ENCODE measurements at regions not wholly inside any gene's neighbourhood (a gene's known extent, or its start where the extent isn't known, plus 50 kb on each side); places are given as distances from the start of the nearest gene placed in this dataset.

DNA sequence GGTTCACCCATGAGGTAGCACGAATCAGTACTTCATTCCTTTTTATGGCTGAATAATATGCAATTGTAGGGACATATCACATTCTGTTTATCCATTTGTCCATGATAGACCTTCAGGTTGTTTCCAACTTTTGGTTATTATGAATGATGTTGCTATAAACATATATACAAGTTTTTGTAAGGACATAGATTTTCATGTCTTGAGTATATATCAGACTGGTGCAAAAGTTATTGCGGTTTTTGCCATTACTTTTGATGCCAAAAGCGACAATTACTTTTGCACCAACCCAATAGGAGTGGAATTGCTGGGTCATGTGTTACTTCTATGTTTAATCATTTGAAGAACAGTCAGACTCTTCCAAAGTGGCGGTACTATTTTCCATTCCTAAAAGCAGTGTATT, 361.5 kb downstream of the RPS24 start (continued):
- TF ChIP-seq, protein P1, sequence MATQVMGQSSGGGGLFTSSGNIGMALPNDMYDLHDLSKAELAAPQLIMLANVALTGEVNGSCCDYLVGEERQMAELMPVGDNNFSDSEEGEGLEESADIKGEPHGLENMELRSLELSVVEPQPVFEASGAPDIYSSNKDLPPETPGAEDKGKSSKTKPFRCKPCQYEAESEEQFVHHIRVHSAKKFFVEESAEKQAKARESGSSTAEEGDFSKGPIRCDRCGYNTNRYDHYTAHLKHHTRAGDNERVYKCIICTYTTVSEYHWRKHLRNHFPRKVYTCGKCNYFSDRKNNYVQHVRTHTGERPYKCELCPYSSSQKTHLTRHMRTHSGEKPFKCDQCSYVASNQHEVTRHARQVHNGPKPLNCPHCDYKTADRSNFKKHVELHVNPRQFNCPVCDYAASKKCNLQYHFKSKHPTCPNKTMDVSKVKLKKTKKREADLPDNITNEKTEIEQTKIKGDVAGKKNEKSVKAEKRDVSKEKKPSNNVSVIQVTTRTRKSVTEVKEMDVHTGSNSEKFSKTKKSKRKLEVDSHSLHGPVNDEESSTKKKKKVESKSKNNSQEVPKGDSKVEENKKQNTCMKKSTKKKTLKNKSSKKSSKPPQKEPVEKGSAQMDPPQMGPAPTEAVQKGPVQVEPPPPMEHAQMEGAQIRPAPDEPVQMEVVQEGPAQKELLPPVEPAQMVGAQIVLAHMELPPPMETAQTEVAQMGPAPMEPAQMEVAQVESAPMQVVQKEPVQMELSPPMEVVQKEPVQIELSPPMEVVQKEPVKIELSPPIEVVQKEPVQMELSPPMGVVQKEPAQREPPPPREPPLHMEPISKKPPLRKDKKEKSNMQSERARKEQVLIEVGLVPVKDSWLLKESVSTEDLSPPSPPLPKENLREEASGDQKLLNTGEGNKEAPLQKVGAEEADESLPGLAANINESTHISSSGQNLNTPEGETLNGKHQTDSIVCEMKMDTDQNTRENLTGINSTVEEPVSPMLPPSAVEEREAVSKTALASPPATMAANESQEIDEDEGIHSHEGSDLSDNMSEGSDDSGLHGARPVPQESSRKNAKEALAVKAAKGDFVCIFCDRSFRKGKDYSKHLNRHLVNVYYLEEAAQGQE (IDR thresholded peaks at IDR 0.05; ENCODE audit: low read depth, low read length) = no peak
- TF ChIP-seq, protein P2, sequence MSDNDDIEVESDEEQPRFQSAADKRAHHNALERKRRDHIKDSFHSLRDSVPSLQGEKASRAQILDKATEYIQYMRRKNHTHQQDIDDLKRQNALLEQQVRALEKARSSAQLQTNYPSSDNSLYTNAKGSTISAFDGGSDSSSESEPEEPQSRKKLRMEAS (IDR thresholded peaks at IDR 0.05; ENCODE audit: low read depth) = no peak
- TF ChIP-seq FOXM1 (IDR thresholded peaks at IDR 0.05; ENCODE audit: low read depth) = no peak
- TF ChIP-seq RFX5 (IDR thresholded peaks at IDR 0.05; ENCODE audit: low read length) = no peak

DNA sequence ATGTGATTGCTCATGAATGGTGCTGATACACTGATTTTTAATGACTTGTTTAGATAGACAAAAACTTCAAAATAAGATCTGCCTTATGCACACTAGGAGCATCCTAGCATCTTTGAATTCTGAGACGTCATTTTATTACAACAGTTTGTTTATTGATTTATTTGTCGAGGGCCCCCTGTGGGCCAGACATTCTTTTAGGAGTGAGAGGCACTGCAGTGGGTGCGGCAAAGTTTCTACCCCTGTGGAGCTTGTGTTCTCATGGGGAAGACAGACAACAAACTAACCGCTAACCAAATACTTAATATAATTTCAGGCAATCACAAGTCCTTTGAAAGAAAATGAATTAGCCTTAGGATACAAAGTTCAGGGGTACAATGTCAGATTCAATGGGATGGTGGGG, 363.1 kb downstream of the RPS24 start:
- POLR2A ChIA-PET = no interaction called here
- no peaks in the 10 kb centered on the region for H3K27me3 ChIP-seq (ENCODE audit: insufficient read depth)
- H2AFZ ChIP-seq (ENCODE audit: low read depth) = no peak overlapping the region
- no peak overlapping the region for H3K4me3 ChIP-seq (ENCODE audit: low read depth in 2 of 2, low read length in 1 of 2)
- no peaks in the 10 kb centered on the region for H3F3A ChIP-seq (replicated peaks; ENCODE audit: insufficient read depth)
- no peaks in the 10 kb centered on the region for H3K9me2 ChIP-seq
- CTCF ChIA-PET = interaction anchor here (1.4 kb wide), 1 partner anchor 10 kb away, joined by 5 read pairs; no protein-coding TSS in a partner anchor
- H3K36me3 ChIP-seq (replicated peaks in 1 of 2; ENCODE audit: control insufficient read depth in 1 of 2, insufficient read depth in 2 of 2, low read length in 1 of 2) = no peaks in the 10 kb centered on the region
- peaks cover 0 to 10% of the 10 kb centered on the region in 2 experiments; a peak in 1 of 4 replicates for H3K4me1 ChIP-seq (ENCODE audit: control insufficient read depth in 1 of 2, insufficient read depth in 2 of 2, low read depth in 1 of 2, low read length in 1 of 2)
- no peak overlapping the region for H3K27ac ChIP-seq (ENCODE audit: low read depth in 2 of 2, low read length in 1 of 2)
- no peak overlapping the region for H3K4me2 ChIP-seq
- TF ChIP-seq ELF1 (IDR thresholded peaks at IDR 0.05) (no peak), JUND (IDR thresholded peaks at IDR 0.05) (no peak), FOXM1 (IDR thresholded peaks at IDR 0.05; ENCODE audit: low read depth) (no peak)
- H3K9ac ChIP-seq = no peak overlapping the region
- no peaks in the 10 kb centered on the region for H4K20me1 ChIP-seq (ENCODE audit: insufficient read depth)
- no peak for DNase-seq
- H3K79me2 ChIP-seq (ENCODE audit: insufficient read depth) = no peaks in the 10 kb centered on the region
- no peaks in the 10 kb centered on the region for H3K9me3 ChIP-seq
- WGBS (ENCODE audit: low lambda C conversion rate) = 83% methylated on average over 4 of the region's 4 CpGs

DNA sequence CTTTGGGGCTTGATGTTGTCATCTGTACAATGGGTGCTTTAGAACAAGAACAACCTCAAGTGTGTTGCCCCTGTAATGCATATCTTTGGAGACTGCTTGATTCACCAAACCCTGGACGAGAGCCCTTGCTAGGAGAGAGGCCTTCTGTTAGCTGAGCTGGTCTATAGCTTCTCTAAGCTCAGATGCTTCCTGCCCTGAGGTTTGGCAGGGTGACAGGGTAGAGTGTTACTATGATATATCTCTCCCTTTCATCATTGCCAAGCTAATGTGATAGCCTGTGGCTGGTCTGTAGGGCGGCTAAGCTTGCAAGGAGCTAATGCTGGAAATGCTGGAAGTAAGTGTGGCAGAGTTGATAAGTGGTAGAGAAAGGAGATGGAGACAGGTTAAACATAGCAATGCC, 364.1 kb downstream of the RPS24 start:
- Histone ChIP-seq H3K4me2 (no peak overlapping the region), H3K27me3 (ENCODE audit: insufficient read depth) (no peaks in the 10 kb centered on the region), H2AFZ (ENCODE audit: low read depth) (no peak overlapping the region), H4K20me1 (ENCODE audit: insufficient read depth) (no peaks in the 10 kb centered on the region), H3K79me2 (ENCODE audit: insufficient read depth) (no peaks in the 10 kb centered on the region), H3K27ac (ENCODE audit: low read depth in 2 of 2, low read length in 1 of 2) (no peak overlapping the region), H3K4me3 (ENCODE audit: low read depth in 2 of 2, low read length in 1 of 2) (no peak overlapping the region), H3F3A (replicated peaks; ENCODE audit: insufficient read depth) (no peaks in the 10 kb centered on the region), H3K9me2 (no peaks in the 10 kb centered on the region), H3K36me3 (replicated peaks in 1 of 2; ENCODE audit: control insufficient read depth in 1 of 2, insufficient read depth in 2 of 2, low read length in 1 of 2) (no peaks in the 10 kb centered on the region), H3K9ac (no peak overlapping the region), H3K9me3 (no peaks in the 10 kb centered on the region), H3K4me1 (ENCODE audit: control insufficient read depth in 1 of 2, insufficient read depth in 2 of 2, low read depth in 1 of 2, low read length in 1 of 2) (peaks cover 0 to 19% of the 10 kb centered on the region in 2 experiments; a peak in 1 of 4 replicates)
- 76% methylated on average over 2 of the region's 2 CpGs for WGBS (ENCODE audit: low lambda C conversion rate)
- POLR2A ChIA-PET = no interaction called here
- CTCF ChIA-PET = interaction anchor here (1.0 to 1.4 kb wide), 2 partner anchors 11 to 37 kb away, joined by 3 to 5 read pairs; no protein-coding TSS in a partner anchor
- DNase-seq = no peak
- TF ChIP-seq ELF1 (IDR thresholded peaks at IDR 0.05) = no peak
- TF ChIP-seq YY1 (IDR thresholded peaks at IDR 0.05; ENCODE audit: low read depth) = no peak
- TF ChIP-seq RFX5 (IDR thresholded peaks at IDR 0.05; ENCODE audit: low read length) = no peak
- no peak for TF ChIP-seq RCOR1 (IDR thresholded peaks at IDR 0.05; ENCODE audit: low read length)
- no peak for TF ChIP-seq GABPA (IDR thresholded peaks at IDR 0.05; ENCODE audit: low read depth)
- TF ChIP-seq, protein P3, sequence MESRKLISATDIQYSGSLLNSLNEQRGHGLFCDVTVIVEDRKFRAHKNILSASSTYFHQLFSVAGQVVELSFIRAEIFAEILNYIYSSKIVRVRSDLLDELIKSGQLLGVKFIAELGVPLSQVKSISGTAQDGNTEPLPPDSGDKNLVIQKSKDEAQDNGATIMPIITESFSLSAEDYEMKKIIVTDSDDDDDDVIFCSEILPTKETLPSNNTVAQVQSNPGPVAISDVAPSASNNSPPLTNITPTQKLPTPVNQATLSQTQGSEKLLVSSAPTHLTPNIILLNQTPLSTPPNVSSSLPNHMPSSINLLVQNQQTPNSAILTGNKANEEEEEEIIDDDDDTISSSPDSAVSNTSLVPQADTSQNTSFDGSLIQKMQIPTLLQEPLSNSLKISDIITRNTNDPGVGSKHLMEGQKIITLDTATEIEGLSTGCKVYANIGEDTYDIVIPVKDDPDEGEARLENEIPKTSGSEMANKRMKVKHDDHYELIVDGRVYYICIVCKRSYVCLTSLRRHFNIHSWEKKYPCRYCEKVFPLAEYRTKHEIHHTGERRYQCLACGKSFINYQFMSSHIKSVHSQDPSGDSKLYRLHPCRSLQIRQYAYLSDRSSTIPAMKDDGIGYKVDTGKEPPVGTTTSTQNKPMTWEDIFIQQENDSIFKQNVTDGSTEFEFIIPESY (IDR thresholded peaks at IDR 0.05; ENCODE audit: borderline replicate concordance, low read depth) = no peak
- TF ChIP-seq SIN3A (IDR thresholded peaks at IDR 0.05; ENCODE audit: borderline replicate concordance, low read depth, low read length) = no peak
- TF ChIP-seq TEAD4 (IDR thresholded peaks at IDR 0.05; ENCODE audit: borderline replicate concordance, insufficient read depth) = no peak
- no peak for TF ChIP-seq FOXJ3 (CRISPR knock-in tag; IDR thresholded peaks at IDR 0.05)
- no peak for TF ChIP-seq MEF2A (IDR thresholded peaks at IDR 0.05; ENCODE audit: borderline replicate concordance, low read depth)
- TF ChIP-seq, protein P4, sequence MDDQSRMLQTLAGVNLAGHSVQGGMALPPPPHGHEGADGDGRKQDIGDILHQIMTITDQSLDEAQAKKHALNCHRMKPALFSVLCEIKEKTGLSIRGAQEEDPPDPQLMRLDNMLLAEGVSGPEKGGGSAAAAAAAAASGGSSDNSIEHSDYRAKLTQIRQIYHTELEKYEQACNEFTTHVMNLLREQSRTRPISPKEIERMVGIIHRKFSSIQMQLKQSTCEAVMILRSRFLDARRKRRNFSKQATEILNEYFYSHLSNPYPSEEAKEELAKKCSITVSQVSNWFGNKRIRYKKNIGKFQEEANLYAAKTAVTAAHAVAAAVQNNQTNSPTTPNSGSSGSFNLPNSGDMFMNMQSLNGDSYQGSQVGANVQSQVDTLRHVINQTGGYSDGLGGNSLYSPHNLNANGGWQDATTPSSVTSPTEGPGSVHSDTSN (IDR thresholded peaks at IDR 0.05) = no peak
- TF ChIP-seq RAD21 (IDR thresholded peaks at IDR 0.05; ENCODE audit: low read length) = no peak
- TF ChIP-seq MXI1 (IDR thresholded peaks at IDR 0.05; ENCODE audit: low read depth, low read length) = no peak
- TF ChIP-seq, protein P5, sequence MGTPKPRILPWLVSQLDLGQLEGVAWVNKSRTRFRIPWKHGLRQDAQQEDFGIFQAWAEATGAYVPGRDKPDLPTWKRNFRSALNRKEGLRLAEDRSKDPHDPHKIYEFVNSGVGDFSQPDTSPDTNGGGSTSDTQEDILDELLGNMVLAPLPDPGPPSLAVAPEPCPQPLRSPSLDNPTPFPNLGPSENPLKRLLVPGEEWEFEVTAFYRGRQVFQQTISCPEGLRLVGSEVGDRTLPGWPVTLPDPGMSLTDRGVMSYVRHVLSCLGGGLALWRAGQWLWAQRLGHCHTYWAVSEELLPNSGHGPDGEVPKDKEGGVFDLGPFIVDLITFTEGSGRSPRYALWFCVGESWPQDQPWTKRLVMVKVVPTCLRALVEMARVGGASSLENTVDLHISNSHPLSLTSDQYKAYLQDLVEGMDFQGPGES (IDR thresholded peaks at IDR 0.05; ENCODE audit: low read depth, low read length) = no peak
